ENCODE measurements at regions not wholly inside any gene's neighbourhood (a gene's known extent, or its start where the extent isn't known, plus 50 kb on each side); places are given as distances from the start of the nearest gene placed in this dataset.

DNA sequence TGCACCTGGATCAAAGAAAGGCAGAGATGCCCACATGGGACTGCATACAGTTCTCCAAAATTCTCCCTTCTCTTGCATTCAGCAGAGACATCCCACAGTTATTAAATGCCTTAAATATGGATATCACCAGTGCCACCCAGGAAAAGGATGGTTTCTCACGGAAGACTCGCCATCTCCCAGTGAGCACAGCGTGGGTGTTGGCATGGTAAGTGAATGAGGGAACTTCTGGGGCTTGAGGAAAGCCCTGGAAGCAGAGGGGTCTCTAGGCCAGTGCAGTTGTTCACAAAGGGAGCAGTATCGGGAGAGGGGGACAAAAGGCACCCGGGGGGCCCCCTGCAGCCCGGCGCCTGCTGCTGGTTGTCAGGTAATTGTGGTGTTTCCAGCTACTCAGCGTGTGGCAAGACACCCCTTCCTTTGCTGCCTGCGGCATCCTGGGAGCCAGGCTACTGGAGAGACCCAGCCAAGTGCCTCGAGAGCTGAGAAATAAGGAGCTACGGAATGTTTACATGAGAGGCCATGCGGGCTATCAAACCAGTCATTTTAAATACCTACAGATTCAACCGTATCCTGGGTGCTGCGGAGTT lies 125.4 kb downstream of the PXDC1 start:
- H3K4me1 ChIP-seq (replicated peaks) = no peaks in the 10 kb centered on the region
- H3K27me3 ChIP-seq (replicated peaks; ENCODE audit: insufficient read depth) = no peaks in the 10 kb centered on the region
- intact Hi-C loops (cut with DNase I) = no loop called here
- H3K4me3 ChIP-seq = no peak overlapping the region
- DNase-seq (ENCODE audit: low spot score) = no peak
- H3K27ac ChIP-seq = no peak overlapping the region
- 85% methylated on average over 14 of the region's 14 CpGs for WGBS
- no peaks in the 10 kb centered on the region for H3K36me3 ChIP-seq
- no peaks in the 10 kb centered on the region for H3K9me3 ChIP-seq
- no peak for TF ChIP-seq POLR2AphosphoS5 (IDR thresholded peaks at IDR 0.05)
- TF ChIP-seq, protein P1, sequence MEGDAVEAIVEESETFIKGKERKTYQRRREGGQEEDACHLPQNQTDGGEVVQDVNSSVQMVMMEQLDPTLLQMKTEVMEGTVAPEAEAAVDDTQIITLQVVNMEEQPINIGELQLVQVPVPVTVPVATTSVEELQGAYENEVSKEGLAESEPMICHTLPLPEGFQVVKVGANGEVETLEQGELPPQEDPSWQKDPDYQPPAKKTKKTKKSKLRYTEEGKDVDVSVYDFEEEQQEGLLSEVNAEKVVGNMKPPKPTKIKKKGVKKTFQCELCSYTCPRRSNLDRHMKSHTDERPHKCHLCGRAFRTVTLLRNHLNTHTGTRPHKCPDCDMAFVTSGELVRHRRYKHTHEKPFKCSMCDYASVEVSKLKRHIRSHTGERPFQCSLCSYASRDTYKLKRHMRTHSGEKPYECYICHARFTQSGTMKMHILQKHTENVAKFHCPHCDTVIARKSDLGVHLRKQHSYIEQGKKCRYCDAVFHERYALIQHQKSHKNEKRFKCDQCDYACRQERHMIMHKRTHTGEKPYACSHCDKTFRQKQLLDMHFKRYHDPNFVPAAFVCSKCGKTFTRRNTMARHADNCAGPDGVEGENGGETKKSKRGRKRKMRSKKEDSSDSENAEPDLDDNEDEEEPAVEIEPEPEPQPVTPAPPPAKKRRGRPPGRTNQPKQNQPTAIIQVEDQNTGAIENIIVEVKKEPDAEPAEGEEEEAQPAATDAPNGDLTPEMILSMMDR (IDR thresholded peaks at IDR 0.05) = no peak
- TF ChIP-seq POLR2A (IDR thresholded peaks at IDR 0.05) = no peak

DNA sequence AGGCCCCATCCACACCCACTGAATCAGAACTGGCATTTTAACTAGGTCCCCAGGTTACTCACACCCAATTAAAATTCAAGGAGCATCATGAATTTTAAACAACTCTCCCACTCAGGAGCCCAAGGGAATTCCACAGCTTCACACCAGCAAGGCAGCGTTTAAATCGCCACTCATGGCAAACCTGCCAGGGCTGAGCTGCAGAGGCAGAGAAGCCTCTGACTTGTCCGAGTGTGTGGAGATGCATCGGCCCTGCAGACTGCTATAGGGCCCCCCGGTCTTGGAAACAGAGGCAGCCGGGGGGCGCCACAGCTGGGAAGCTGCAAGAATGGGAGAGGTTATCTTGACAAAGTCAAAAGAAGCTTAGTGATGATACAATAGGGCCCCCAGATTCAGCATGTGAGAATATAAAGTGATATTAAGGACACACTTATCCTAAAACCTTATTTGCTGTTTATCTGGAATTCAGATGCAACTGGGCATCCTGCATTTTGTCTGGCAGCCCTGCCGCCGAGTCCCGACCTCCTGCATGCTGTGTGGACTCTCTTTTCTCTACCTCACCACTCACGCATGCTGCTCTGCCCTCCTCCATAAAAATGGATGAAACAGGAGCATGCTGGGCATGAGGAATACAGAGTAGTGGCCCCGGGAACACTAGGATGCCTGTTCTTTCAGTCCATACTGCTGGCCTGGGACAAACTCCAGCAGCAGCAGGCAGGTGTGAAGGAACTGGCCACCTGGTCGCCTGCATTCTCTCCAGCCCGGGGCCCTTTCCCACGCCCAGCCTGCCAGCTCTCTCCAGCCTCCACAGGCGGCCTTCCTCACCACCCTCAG lies 126.1 kb downstream of the PXDC1 start:
- DNase-seq (ENCODE audit: low spot score) = no peak
- intact Hi-C loops (cut with DNase I) = no loop called here
- Histone ChIP-seq H3K4me3 (no peak overlapping the region), H3K9me3 (no peaks in the 10 kb centered on the region), H3K27me3 (replicated peaks; ENCODE audit: insufficient read depth) (no peaks in the 10 kb centered on the region), H3K36me3 (no peaks in the 10 kb centered on the region), H3K27ac (no peak overlapping the region), H3K4me1 (replicated peaks) (no peaks in the 10 kb centered on the region)
- 87% methylated on average over 16 of the region's 16 CpGs for WGBS
- TF ChIP-seq POLR2AphosphoS5 (IDR thresholded peaks at IDR 0.05) (no peak), POLR2A (IDR thresholded peaks at IDR 0.05) (no peak)
- TF ChIP-seq, protein P1 (IDR thresholded peaks at IDR 0.05) = no peak

DNA sequence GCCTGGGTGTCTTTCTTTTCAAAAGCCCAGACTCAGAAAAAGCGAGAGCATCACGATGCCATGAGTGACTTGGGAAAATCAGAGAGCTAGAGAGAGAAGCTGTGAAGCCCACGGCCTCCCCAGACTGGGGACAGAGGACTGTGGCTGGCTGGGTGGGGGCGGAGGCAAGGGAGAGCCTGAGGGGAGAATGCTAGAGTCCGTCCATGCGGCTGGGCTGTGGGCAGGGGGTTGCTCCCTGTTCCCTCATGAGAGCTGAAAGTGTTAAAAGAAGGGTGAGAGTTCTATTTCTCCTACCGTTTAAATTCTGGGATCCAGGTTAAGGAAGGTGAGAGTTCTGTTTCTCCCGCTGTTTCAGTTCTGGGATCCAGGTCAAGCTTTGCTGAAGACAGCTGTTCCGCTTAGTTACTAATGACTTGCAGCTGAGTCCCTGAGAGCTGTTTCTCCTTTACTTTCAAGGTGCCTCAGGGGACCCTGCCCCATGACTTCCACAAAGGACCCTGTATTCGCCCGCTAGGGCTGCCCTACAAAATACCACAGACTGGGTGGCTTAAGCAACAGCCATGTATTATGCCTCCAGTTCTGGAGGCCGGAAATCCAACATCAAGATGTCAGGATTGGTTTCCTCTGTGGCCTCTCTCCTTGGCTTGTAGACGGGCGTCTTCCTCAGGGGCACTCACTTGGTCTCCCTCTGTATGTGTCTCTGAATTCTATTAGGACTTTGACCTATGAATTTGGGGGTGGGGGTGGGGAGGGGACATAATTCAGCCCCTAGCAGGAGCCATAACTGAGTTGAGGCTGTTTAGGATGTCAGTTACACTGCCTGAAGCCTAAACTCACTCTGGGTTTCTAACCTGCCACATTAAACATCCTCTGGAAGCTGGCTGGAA lies 127.0 kb downstream of the PXDC1 start:
- Histone ChIP-seq H3K9me3 (no peaks in the 10 kb centered on the region), H3K4me3 (no peak overlapping the region), H3K36me3 (no peaks in the 10 kb centered on the region), H3K27ac (no peak overlapping the region), H3K4me1 (replicated peaks) (no peaks in the 10 kb centered on the region), H3K27me3 (replicated peaks; ENCODE audit: insufficient read depth) (no peaks in the 10 kb centered on the region)
- TF ChIP-seq POLR2AphosphoS5 (IDR thresholded peaks at IDR 0.05) = no peak
- no peak for TF ChIP-seq POLR2A (IDR thresholded peaks at IDR 0.05)
- intact Hi-C loops (cut with DNase I) = no loop called here
- DNase-seq (ENCODE audit: low spot score) = no peak
- WGBS = 88% methylated on average over 14 of the region's 14 CpGs

DNA sequence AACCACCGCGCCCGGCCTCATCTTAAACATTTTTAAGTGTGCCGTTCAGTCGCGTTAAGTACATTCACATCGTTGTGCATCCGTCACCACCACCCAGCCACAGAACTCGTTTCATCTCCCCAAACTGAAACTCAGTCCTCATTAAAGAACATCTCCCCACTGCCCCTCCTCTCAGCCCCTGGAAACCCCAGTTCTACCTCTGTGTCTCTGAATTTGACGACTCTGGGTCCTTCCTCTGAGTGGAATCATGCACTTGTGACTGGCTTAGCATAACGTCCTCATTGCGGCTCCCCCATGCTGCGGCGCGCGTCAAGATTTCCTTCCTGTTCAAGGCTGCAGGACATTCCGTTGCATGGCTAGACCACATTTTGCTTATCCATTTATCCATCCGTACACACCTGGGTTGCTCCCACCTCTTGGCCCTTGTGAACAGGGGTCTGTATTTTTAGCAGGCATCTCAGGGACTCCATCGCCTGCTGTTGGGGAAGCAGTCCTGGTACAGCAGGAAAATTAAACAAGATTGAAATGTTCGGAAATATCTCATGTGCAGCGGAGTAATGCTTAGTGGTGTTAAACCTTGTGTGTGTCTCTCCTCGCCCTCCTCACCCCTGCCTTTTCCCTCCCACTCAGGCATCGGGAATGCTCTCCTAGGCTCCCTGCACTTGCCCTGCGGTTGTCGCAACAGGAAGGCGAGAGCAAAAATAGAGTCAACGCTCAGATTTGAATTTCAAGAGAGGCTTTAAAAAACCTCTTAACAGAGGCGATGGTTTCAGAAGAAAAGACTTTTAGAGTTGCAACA lies 127.9 kb downstream of the PXDC1 start:
- H3K9me3 ChIP-seq = no peaks in the 10 kb centered on the region
- intact Hi-C loops (cut with DNase I) = no loop called here
- H3K27ac ChIP-seq = no peak overlapping the region
- H3K4me3 ChIP-seq = no peak overlapping the region
- 89% methylated on average over 28 of the region's 28 CpGs for whole genome bisulfite sequencing
- no peaks in the 10 kb centered on the region for H3K36me3 ChIP-seq
- no peaks in the 10 kb centered on the region for H3K4me1 ChIP-seq (replicated peaks)
- TF ChIP-seq POLR2A (IDR thresholded peaks at IDR 0.05) = no peak
- no peak for TF ChIP-seq POLR2AphosphoS5 (IDR thresholded peaks at IDR 0.05)
- TF ChIP-seq, protein P1 (IDR thresholded peaks at IDR 0.05) = no peak
- no peak for DNase-seq (ENCODE audit: low spot score)
- H3K27me3 ChIP-seq (replicated peaks; ENCODE audit: insufficient read depth) = no peaks in the 10 kb centered on the region

Measured in prostate gland (tissue), 2 donors.